IMR-90 (cell line): ENCODE measurements at regions not wholly inside any gene's neighbourhood (a gene's known extent, or its start where the extent isn't known, plus 50 kb on each side); places are given as distances from the start of the nearest gene placed in this dataset.

Experiments used
- ATAC-seq: fragments of 200-7000 bp; cut with Tn5 transposase; 2 replicates; pipeline ENCODE4 v1.9.1; 2020; ENCODE audit warnings: low read depth, mild to moderate bottlenecking, moderate library complexity
- BruUV-seq: library from RNA; stranded (reverse); fragments of 400-500 nt; replicated peaks from 2 replicates; lab custom pipeline; 2021; lab: Mats Ljungman, UMichigan
- CTCF ChIA-PET: fragments of 300-600 bp; formaldehyde crosslinking; extraction: SDS; loops from one replicate; lab custom pipeline; 2021; ENCODE audit warnings: antibody characterized with exemption; lab: Yijun Ruan, JAX
- POLR2A ChIA-PET: fragments of 300-600 bp; sonication (Branson Sonifier 250); formaldehyde crosslinking; loops from one replicate; lab custom pipeline; 2022; ENCODE audit warnings: antibody characterized with exemption; ENCODE audit not compliant: unreplicated experiment; lab: Charles Lee
- DNase-seq: peaks from one replicate; pipeline ENCODE4 v3.0.0; 2013
- H2AFZ ChIP-seq: replicated peaks from 2 replicates; pipeline ENCODE3; 2013; ENCODE audit warnings: low read length, mild to moderate bottlenecking; ENCODE audit not compliant: poor library complexity
- H2AK5ac ChIP-seq: 2 replicates; pipeline ENCODE4 v1.6.1; 2013; ENCODE audit warnings: low read depth, low read length, inconsistent platforms
- H2AK9ac ChIP-seq: replicated peaks from 2 replicates; pipeline ENCODE3; 2013; ENCODE audit warnings: mild to moderate bottlenecking, low read depth, low read length, moderate library complexity; ENCODE audit not compliant: poor library complexity
- H2BK120ac ChIP-seq: 2 replicates; pipeline ENCODE4 v1.6.1; 2013; ENCODE audit warnings: low read depth, low read length, inconsistent platforms
- H2BK15ac ChIP-seq: 3 replicates; pipeline ENCODE4 v1.6.1; 2013; ENCODE audit warnings: low read depth, low read length, inconsistent platforms
- H2BK20ac ChIP-seq: 2 replicates; pipeline ENCODE4 v1.6.1; 2013; ENCODE audit warnings: low read depth, mild to moderate bottlenecking, inconsistent platforms, low read length, moderate library complexity
- H2BK5ac ChIP-seq: 2 replicates; pipeline ENCODE4 v1.6.1; 2013; ENCODE audit warnings: mild to moderate bottlenecking, low read depth, low read length, inconsistent platforms; ENCODE audit not compliant: poor library complexity, severe bottlenecking
- H3K14ac ChIP-seq: replicated peaks from 2 replicates; pipeline ENCODE4 v1.6.1; 2013; ENCODE audit warnings: low read depth, low read length, inconsistent platforms
- H3K18ac ChIP-seq: 2 replicates; pipeline ENCODE4 v1.6.1; 2013; ENCODE audit warnings: low read depth, low read length, control low read depth
- H3K23ac ChIP-seq: 2 replicates; pipeline ENCODE4 v1.6.1; 2013; ENCODE audit warnings: low read depth, low read length, inconsistent platforms
- H3K27ac ChIP-seq: 2 replicates; pipeline ENCODE4 v1.5.1; 2013; ENCODE audit warnings: mild to moderate bottlenecking, control low read depth, low read length; ENCODE audit not compliant: insufficient read depth
- H3K27me3 ChIP-seq: 2 replicates; pipeline ENCODE4 v1.6.1; 2013; ENCODE audit warnings: low read length; ENCODE audit not compliant: control insufficient read depth, insufficient read depth
- H3K36me3 ChIP-seq: 2 replicates; pipeline ENCODE4 v1.6.1; 2013; ENCODE audit warnings: low read length, mixed read lengths; ENCODE audit not compliant: control insufficient read depth, insufficient read depth
- H3K4ac ChIP-seq: 2 replicates; pipeline ENCODE4 v1.6.1; 2013; ENCODE audit warnings: low read depth, low read length, inconsistent platforms
- H3K4me1 ChIP-seq: 2 replicates; pipeline ENCODE4 v1.6.1; 2013; ENCODE audit warnings: low read length, mixed read lengths; ENCODE audit not compliant: control insufficient read depth, insufficient read depth
- H3K4me2 ChIP-seq: 2 replicates; pipeline ENCODE4 v1.6.1; 2013; ENCODE audit warnings: low read depth, mild to moderate bottlenecking, control low read depth, low read length, moderate library complexity
- H3K4me3 ChIP-seq: 2 replicates; pipeline ENCODE4 v1.5.1; 2013; ENCODE audit warnings: low read depth, mild to moderate bottlenecking, control low read depth, low read length, moderate library complexity; ENCODE audit not compliant: insufficient read depth
- H3K56ac ChIP-seq: 2 replicates; pipeline ENCODE4 v1.6.1; 2013; ENCODE audit warnings: low read length, inconsistent platforms; ENCODE audit not compliant: insufficient read depth; ENCODE audit errors: extremely low read depth
- H3K79me1 ChIP-seq, 2 experiments: 2 replicates each; pipeline ENCODE4 v1.6.1; 2013; ENCODE audit warnings: low read length in 2 of 2, inconsistent platforms in 1 of 2, low read depth in 1 of 2
- H3K9ac ChIP-seq: 2 replicates; pipeline ENCODE4 v1.6.1; 2013; ENCODE audit warnings: low read depth, low read length, control low read depth
- H3K9me1 ChIP-seq: 2 replicates; pipeline ENCODE4 v1.6.1; 2013; ENCODE audit warnings: low read length, inconsistent platforms; ENCODE audit not compliant: insufficient read depth
- H3K9me3 ChIP-seq: 2 replicates; pipeline ENCODE4 v1.6.1; 2013; ENCODE audit warnings: low read length; ENCODE audit not compliant: control insufficient read depth, insufficient read depth
- H4K20me1 ChIP-seq: 2 replicates; pipeline ENCODE4 v1.6.1; 2013; ENCODE audit warnings: low read length, inconsistent platforms; ENCODE audit not compliant: insufficient read depth
- H4K5ac ChIP-seq: 2 replicates; pipeline ENCODE4 v1.6.1; 2013; ENCODE audit warnings: mild to moderate bottlenecking, low read depth, low read length, control low read depth
- H4K8ac ChIP-seq, 2 experiments: 2 replicates each; pipeline ENCODE4 v1.6.1; 2013; ENCODE audit warnings: low read depth in 2 of 2, low read length in 2 of 2, control low read depth in 1 of 2, inconsistent platforms in 1 of 2
- H4K91ac ChIP-seq: 2 replicates; pipeline ENCODE4 v1.6.1; 2013; ENCODE audit warnings: low read depth, low read length, inconsistent platforms; ENCODE audit not compliant: insufficient read depth
- BHLHE40 ChIP-seq: fragments of 150-350 bp; IDR thresholded peaks from 2 replicates; pipeline ENCODE4 v1.6.1; 2016; ENCODE audit warnings: mild to moderate bottlenecking, low read depth, low read length
- CEBPB ChIP-seq: IDR thresholded peaks from 2 replicates; pipeline ENCODE4 v1.6.1; 2012; ENCODE audit warnings: low read depth, low read length, improper control_type of control experiment
- CHD1 ChIP-seq: IDR thresholded peaks from 2 replicates; pipeline ENCODE4 v1.6.1; 2012; ENCODE audit warnings: low read depth, low read length, improper control_type of control experiment
- ELK1 ChIP-seq: fragments of 150-350 bp; IDR thresholded peaks from 2 replicates; pipeline ENCODE4 v1.6.1; 2016; ENCODE audit warnings: low read depth, mild to moderate bottlenecking, low read length, moderate library complexity, borderline replicate concordance
- FOS ChIP-seq: fragments of 150-350 bp; IDR thresholded peaks from 2 replicates; pipeline ENCODE4 v1.6.1; 2016; ENCODE audit warnings: low read depth, low read length
- MAFK ChIP-seq: IDR thresholded peaks from 2 replicates; pipeline ENCODE4 v1.6.1; 2012; ENCODE audit warnings: low read depth, low read length, improper control_type of control experiment
- MAZ ChIP-seq: IDR thresholded peaks from 2 replicates; pipeline ENCODE4 v1.6.1; 2012; ENCODE audit warnings: low read depth, mild to moderate bottlenecking, low read length, improper control_type of control experiment, moderate library complexity, borderline replicate concordance
- MXI1 ChIP-seq: IDR thresholded peaks from 2 replicates; pipeline ENCODE4 v1.6.1; 2012; ENCODE audit warnings: low read depth, mild to moderate bottlenecking, low read length, moderate library complexity, borderline replicate concordance
- NFE2L2 ChIP-seq: fragments of 150-350 bp; IDR thresholded peaks from 2 replicates; pipeline ENCODE4 v1.6.1; 2016; ENCODE audit warnings: low read depth, mild to moderate bottlenecking, low read length
- POLR2A ChIP-seq: IDR thresholded peaks from 2 replicates; pipeline ENCODE4 v1.6.1; 2012; ENCODE audit warnings: mild to moderate bottlenecking, low read depth, low read length
- RCOR1 ChIP-seq: IDR thresholded peaks from 2 replicates; pipeline ENCODE4 v1.6.1; 2012; ENCODE audit warnings: mild to moderate bottlenecking, low read length, improper control_type of control experiment; ENCODE audit not compliant: insufficient replicate concordance
- RFX5 ChIP-seq: IDR thresholded peaks from 2 replicates; pipeline ENCODE4 v1.8.0; 2012; ENCODE audit warnings: low read depth, mild to moderate bottlenecking, low read length, moderate library complexity
- USF2 ChIP-seq: fragments of 150-350 bp; IDR thresholded peaks from 2 replicates; pipeline ENCODE4 v1.6.1; 2017; ENCODE audit warnings: mild to moderate bottlenecking, antibody characterized with exemption, low read length, low read depth
- WGBS, 2 experiments: methylation state at CpG; one replicate each; pipeline versions ENCODE4 v1.1.5 to v1.1.7; 2013; ENCODE audit warnings: missing lambda C conversion rate in 2 of 2; ENCODE audit not compliant: insufficient read length in 1 of 2; ENCODE audit errors: extremely low coverage in 2 of 2; 5-methylcytosine and 5-hydroxymethylcytosine counted together
- dilution Hi-C: fragments of 300-500 bp; cut with HindIII; formaldehyde crosslinking; loops from one replicate; pipeline ENCODE4 v1.14.3; 2018; ENCODE audit warnings: low sequenced_read_pairs; ENCODE audit not compliant: unreplicated experiment
- in situ Hi-C: fragments of 300-500 bp; cut with MboI; formaldehyde crosslinking; loops from 3 replicates; pipeline ENCODE4 v1.14.3; 2019; ENCODE audit warnings: low sequenced_read_pairs, inconsistent platforms, mixed read lengths
- intact Hi-C: fragments of 100-400 bp; cut with micrococcal nuclease; formaldehyde crosslinking; loops from 2 replicates; pipeline ENCODE4 v1.10.0; 2022

- Histone ChIP-seq H3K36me3 (no peaks in the 10 kb centered on the region), H3K4me2 (no peak overlapping the region), H4K91ac (no peak overlapping the region), H3K9me3 (no peaks in the 10 kb centered on the region), H3K27ac (no peak overlapping the region), H4K20me1 (no peaks in the 10 kb centered on the region), H3K23ac (no peak overlapping the region), H3K56ac (no peak overlapping the region), H3K4me3 (no peak overlapping the region), H4K5ac (no peak overlapping the region), H2AK5ac (no peak overlapping the region), H2BK15ac (no peak overlapping the region), H3K27me3 (peaks cover 19% of the 10 kb centered on the region), H2AK9ac (no peak overlapping the region), H4K8ac (no peak overlapping the region), H3K9me1 (no peaks in the 10 kb centered on the region), H2BK120ac (no peak overlapping the region), H2AFZ (no peak overlapping the region), H3K4ac (no peak overlapping the region), H3K4me1 (no peaks in the 10 kb centered on the region), H2BK20ac (no peak overlapping the region), H3K79me1 (no peaks in the 10 kb centered on the region), H3K18ac (no peak overlapping the region), H3K14ac (no peak overlapping the region), H2BK5ac (no peak overlapping the region), H3K9ac (no peak overlapping the region)
- WGBS, 2 experiments = 91% methylated on average over 28 of the region's 37 CpGs; no CpG with 5 or more reads in 1 of the 2 experiments
- TF ChIP-seq NFE2L2 = no peak
- TF ChIP-seq CHD1 = no peak
- no peak for TF ChIP-seq BHLHE40
- TF ChIP-seq ELK1 = no peak
- TF ChIP-seq RFX5 = no peak
- TF ChIP-seq USF2 = no peak
- TF ChIP-seq CEBPB = no peak
- TF ChIP-seq RCOR1 = no peak
- no peak for TF ChIP-seq MAFK
- TF ChIP-seq MXI1 = no peak
- no peak for TF ChIP-seq FOS
- no peak for TF ChIP-seq POLR2A
- no peak for TF ChIP-seq MAZ
- CTCF ChIA-PET = interaction anchor here (0.7 kb wide), 1 partner anchor 14 kb away, joined by 3 read pairs; no protein-coding TSS in a partner anchor
- ATAC-seq (no peak), DNase-seq (no peak)
- dilution Hi-C loops (no loop called here), in situ Hi-C loops (no loop called here), intact Hi-C loops (no loop called here)
- POLR2A ChIA-PET = no interaction called here
- no TSS peak for BruUV-seq
These were observed 308.3 kb upstream of the FOXQ1 start for GRCh38 chr6:1003394-1004160.
